HG03354 (cell line): ENCODE measurements at regions not wholly inside any gene's neighbourhood (a gene's known extent, or its start where the extent isn't known, plus 50 kb on each side); places are given as distances from the start of the nearest gene placed in this dataset.
"Not testable (repeated sequence)": the region's sequence is repeated elsewhere in the genome, so short reads cannot be mapped to it uniquely, and the experiment has no call there.

Source experiments
- ATAC-seq: cut with Tn5 transposase; IDR thresholded peaks from one replicate; pipeline ENCODE4 v1.9.1; 2021; ENCODE audit warnings: mild to moderate bottlenecking; ENCODE audit not compliant: unreplicated experiment, poor library complexity, severe bottlenecking

DNA sequence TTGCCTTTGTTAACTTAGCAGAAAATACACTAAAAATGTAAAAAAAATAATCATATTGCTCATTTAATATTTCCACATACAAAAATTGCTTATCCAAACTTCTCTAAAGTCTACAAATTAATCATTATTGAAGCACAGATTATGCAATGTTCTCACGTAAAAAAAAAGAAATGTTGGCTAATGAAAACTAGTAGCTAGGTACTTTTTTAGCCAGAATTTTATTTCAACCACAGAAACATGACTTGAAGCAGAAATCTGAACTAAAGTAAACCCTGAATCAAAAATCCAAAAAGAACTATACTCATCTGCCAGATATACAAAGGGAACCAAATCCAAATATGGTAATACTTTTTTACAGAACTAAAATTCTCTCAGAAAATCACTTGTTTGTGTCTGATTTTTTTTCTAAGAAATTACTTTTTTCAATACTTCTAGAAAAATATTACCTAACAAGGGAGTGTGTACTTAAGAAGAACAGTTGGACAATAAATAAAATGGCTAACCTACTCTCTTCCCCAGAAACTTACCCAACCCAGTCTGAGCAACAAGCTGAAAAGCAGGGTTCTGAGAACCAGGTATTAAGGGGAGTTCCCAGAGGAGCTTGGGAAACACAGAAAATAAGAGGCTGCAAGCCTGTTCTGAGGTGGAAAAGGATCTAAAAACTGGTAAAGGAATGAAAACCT, 78.4 kb upstream of the RAP1B start:
- ATAC-seq: no peak

DNA sequence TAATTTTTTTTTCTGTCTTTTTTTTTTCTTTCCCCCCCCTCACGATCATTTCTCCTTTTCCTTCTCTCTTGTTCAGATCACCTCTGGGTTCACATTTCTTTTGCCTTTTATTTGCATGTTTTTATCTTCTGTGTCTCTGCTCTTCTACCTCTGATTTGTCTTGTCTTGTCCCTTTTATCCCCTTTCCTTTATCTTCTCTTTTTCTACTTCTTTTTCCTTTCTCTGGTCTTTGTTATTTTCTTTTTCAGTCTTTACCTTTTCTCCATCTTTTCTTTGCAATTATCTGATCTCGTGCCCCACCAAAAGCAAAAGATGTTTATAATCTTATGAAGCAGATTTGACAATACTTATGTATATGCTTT, 77.8 kb upstream of the RAP1B start:
- no peak for ATAC-seq

DNA sequence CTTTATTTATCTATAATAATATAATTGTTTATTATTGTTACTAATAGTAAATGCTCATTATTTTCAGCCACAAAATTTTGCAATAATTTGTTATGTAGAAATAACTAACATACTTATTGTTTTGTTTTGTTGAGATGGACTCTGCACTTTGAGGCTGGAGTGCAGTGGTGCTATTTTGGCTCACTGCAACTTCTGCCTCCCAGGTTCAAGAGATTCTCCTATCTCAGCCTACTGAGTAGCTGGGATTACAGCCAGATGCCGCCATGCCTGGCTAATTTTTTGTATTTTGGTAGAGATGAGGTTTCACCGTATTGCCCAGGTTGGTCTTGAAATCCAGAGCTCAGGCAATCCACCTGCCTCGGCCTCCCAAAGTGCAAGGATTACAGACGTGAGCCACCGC, 76.6 kb upstream of the RAP1B start:
- ATAC-seq: no peak

DNA sequence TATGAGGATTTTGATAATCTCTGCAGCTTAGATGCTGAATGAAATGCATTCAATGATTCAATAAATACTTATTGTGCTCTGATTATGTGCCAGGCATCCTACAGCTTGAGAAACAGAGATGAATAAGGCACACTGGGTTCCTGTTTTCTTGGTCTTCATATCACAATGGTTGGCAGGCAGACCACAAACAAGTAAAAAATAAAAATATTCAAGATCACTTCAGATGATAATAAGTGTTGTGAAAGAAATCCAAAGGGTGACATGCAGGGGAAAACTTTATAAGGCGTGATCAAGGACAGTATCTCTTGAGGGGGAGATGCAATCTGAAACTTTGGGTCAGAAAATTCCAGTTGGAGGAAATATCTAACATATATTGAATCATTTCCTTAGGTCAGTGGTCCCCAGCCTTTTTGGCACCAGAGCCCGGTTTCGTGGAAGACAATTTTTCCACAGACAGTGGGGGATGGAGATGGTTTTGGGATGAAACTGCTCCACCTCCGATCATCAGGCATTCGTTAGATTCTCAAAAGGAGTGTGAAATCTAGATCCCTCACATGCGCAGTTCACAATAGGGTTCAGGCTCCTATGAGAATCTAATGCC, 73.7 kb upstream of the RAP1B start:
- no peak for ATAC-seq

DNA sequence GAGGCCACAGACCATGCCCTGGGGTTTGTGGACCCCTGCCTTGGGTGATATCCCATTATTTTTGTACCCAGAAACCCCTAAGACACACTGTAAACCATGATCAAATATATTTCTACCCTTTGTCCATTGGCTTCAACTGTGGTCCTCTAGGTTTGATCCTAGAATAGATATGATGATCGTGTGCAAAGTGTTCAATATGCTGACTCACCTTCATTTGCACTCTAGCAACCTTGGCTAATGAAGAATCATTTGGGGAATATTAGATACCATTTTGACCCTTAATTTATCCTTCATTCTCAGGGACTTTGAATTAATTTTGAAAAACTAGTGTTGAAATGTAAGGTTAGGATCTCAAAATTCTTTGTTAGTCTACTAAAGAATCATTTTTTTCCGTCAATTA, 73.1 kb upstream of the RAP1B start:
- ATAC-seq: no peak

DNA sequence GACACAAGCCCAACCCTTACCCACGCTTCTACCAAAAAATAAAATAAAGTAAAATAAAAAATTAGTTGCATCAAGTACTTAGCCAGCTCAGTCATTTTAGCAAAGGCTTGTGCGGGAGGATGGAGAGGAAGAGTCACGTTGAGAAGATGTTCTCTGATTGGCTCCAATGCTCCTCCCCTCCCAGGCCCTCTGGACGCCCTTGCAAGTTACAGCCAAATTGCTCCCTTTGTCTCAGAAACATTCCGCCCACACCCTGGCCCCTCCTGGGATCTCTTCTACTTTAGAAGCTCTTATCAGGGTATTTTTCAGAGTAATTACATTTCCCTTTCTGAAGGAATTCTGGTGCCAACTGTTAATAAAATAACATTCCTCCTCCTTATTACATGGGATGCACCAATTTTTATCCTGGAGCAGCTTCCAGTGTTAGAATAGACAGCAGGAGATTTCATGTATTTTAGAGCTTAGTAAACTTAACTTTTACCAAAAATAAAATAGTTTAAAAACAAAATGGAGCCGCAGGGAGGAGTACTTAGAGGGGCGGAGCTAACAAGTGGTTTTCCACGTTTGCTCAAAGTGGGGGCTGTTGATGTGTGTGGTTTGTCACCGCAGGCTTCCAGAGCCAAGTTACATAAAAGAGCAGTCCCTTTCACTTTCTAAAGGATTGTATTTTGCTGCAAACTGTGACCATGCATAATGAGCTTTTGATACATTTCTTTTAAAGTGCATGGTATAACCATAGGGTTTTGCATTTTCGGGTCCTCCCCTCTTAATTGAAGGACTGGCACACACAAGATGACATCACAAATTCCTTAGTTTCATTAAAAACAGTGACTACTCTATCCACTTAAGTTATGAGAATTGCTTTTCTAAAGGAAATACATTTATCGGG, 71.7 kb upstream of the RAP1B start:
- peak; percentile 54 for ATAC-seq

DNA sequence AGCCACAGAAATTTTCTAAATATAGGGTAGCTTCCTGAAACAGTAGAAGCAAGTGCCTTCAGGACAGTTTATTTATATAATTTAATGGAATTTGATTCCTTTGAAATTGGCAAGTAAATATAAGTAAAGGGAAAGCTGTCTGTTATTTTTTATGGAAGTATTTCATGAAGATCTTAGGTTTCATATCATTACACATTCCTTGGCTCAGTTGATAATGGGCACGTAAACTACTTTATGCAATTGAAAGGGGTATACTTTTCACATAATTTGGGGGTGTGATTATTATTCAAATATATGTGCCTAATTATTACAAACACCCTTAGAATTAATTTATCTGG, 71.1 kb upstream of the RAP1B start:
- no peak for ATAC-seq

DNA sequence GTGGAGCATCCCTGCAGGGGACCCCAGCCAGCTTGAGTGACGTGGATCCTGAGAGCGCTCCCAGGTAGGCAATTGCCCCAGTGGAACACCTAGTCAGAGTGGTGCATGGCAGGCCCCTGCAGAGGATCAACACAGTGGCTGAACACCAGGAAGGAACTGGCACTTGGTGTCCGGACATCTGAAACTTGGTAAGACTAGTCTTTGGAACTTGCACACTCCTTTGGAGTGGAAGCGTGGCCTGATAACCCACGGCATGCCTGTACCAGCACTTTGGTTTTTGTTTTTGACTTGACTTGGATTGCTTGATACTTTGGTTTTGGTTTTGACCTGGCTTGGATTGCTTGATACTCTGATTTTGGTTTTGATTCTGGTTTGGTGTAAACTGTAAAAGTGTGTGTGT, 69.9 kb upstream of the RAP1B start:
- ATAC-seq: not testable (repeated sequence)

DNA sequence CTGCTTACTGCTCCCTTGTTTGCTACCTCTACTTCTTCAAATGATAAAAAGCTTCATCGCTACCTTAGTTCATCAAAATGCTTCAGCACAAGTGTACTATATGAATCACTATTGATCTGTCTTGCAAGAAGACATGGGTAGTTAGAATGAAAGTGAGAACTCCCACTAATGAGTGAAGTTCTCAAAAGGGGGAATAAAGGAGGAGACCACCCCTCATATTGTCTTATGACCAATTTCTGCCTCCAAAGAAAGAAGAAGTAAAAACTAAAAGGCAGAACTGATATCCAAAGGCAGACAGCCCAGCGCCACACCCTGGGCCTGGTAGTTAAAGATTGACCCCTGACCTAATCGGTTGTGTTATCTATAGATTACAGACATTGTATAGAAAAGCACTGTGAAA, 63.4 kb upstream of the RAP1B start:
- not testable (repeated sequence) for ATAC-seq

DNA sequence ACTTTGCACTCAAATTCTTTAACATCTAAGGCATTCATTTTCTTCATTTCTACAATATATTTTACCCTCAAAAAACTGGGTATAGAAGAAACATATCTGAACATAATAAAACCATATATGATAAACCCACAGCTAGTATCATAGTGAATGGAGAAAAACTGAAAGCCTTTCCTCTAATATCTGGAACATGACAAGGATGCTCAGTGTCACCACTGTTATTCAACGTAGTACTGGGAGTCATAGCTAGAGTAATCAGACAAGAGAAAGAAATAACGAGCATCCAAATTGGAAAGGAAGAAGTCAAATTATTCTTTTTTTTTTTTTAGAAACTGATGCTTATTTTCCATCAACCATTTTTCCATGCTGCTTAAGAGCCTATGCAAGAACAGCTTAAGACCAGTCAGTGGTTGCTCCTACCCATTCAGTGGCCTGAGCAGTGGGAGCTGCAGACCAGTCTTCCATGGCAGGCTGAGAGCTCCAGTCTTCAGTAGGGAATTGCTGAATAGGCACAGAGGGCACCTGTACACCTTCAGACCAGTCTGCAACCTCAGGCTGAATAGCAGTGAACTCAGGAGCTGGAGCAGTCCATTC, 58.0 kb upstream of the RAP1B start:
- ATAC-seq: not testable (repeated sequence)

DNA sequence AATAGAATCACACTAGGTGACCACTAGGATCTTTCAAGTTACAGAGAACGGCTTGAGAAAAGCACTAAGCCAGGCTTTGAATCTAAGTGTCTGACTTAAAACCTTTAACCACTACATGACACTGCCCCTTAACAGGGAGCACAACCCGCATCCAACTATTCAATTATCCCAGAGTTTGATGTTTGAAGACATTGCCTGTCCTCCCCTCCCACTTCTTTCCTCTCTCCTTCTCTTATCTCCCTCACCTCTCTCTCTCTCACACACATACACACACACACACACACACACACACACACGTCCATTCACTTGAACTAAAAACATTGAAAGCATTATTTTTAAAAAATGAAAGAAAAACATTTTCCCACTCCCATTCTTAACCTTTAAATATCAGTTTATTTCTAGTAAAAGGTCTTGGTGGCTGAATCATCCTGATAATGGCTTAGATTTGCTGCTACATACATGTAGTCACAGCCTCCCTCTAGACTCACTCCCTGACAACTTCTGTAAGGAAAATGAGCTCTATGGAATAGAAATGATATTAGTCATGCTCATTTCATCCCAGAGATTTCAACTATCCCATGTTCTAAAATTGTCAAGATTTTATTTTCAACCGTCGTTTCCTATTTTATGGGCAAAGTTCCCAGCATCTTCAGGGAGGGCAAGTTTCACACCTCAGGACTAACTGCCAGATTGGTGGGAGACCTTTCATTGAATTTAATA, 53.5 kb upstream of the RAP1B start:
- no peak for ATAC-seq

DNA sequence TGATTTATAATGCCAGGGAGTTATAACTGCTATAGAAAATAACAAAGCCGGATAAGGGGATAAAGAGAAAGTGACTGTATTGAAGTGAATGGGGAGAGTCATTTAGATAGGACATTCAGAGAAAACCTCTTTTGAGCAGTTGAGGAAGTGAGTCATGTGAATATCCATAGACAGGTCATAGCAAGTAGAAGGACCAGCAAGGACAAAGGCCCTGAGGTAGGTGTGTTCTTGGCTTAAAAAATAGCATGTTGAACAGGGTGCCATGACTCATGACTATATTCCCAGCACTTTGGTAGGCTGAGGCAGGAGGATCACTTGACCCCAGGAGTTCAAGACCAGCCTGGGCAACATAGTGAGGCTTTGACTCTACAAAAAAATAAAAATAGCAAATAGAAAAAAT, 51.5 kb upstream of the RAP1B start:
- no peak for ATAC-seq

DNA sequence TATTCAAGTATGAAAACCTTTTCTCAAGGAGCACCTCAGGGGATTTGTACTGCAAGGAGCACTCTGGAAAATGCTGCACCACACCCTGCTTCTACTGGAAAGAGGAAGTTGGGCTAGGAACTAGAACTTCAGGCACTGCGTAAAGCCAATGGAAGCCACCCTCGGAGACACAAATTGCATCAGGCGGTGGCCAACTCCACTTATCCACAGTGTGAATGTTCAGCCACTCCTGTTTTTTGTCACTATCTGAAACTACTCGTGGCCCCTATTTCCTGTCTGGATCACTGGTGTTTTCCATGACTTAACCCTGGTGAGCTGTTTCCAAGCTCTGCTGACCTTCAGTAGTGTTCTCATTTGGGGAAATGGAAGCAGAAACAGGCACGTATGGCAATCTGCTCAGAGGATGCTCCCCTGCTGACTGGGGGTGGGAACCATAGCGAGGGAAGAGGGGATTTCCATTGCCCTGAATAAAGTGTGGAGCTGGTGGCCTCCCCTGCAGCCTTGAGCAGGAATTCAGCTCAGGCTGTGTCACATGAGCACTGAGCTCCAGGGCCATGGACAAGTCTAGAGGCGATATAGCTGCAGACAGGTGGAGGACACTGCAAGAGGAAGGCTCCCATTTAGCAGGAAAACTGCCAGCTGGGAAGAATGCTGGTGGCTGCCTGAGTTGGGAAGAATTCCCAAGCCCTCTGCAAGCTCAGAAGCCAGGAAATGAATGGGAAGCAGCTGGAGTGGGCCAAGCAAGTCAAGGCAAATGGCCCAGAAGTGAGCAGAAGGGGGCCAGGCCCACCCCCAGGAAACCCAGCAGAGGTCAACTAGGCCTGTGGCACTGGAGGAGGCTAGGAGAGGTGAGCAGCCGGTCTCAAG, 50.5 kb upstream of the RAP1B start:
- ATAC-seq: no peak

DNA sequence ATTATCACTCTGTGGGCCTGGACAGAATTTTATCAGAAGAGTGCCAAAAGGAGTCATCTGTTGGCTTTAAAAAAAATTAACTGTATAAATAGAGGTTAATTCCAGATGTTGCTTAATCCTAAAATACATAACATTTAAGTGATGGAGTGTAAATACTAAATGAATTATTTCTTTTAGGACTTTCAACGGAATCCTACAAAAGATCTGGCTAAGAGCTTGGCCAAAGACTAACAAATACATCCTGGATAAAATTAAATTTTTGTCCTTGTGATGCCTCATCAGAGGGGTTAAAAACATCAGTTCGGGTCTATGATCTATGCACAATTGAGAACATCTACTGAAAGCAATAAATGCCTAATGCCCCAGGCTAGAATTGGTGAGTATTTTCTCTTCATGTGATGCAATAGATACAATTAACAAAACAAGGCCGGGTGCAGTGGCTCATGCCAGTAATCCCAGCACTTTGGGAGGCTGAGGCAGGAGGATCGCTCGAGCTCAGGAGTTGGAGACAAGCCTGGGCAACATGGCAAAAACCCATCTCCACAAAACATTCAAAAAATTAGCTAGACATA, 49.8 kb upstream of the RAP1B start:
- no peak for ATAC-seq
